H9 (cell line): ENCODE measurements at regions not wholly inside any gene's neighbourhood (a gene's known extent, or its start where the extent isn't known, plus 50 kb on each side); places are given as distances from the start of the nearest gene placed in this dataset.

Source experiments
- DNase-seq: peaks from one replicate; pipeline ENCODE4 v3.0.0-alpha.2; 2017
- H2AFZ ChIP-seq: one replicate; pipeline ENCODE4 v1.6.1; 2013; ENCODE audit warnings: mild to moderate bottlenecking, low read length, control low read depth, moderate library complexity
- H2AK5ac ChIP-seq: 2 replicates; pipeline ENCODE4 v1.6.1; 2013; ENCODE audit warnings: low read length, control low read depth, mixed read lengths; ENCODE audit not compliant: insufficient read length
- H2BK120ac ChIP-seq: one replicate; pipeline ENCODE4 v1.6.1; 2013; ENCODE audit warnings: low read depth, mild to moderate bottlenecking, low read length, control low read depth, inconsistent platforms; ENCODE audit not compliant: poor library complexity, severe bottlenecking
- H2BK12ac ChIP-seq: 2 replicates; pipeline ENCODE4 v1.6.1; 2013; ENCODE audit warnings: low read length, control low read depth, mixed read lengths, low read depth; ENCODE audit not compliant: insufficient read length
- H2BK15ac ChIP-seq: 2 replicates; pipeline ENCODE4 v1.6.1; 2013; ENCODE audit warnings: low read depth, low read length, control low read depth
- H2BK20ac ChIP-seq: one replicate; pipeline ENCODE4 v1.6.1; 2013; ENCODE audit warnings: low read depth, mild to moderate bottlenecking, low read length, control low read depth, inconsistent platforms; ENCODE audit not compliant: poor library complexity, severe bottlenecking
- H2BK5ac ChIP-seq: 2 replicates; pipeline ENCODE4 v1.6.1; 2013; ENCODE audit warnings: low read length, control low read depth, mixed read lengths; ENCODE audit not compliant: insufficient read length
- H3K14ac ChIP-seq: 2 replicates; pipeline ENCODE4 v1.6.1; 2013; ENCODE audit warnings: low read length, control low read depth; ENCODE audit not compliant: insufficient read depth
- H3K18ac ChIP-seq: 2 replicates; pipeline ENCODE4 v1.6.1; 2013; ENCODE audit warnings: low read depth, mild to moderate bottlenecking, mixed read lengths, low read length, control low read depth; ENCODE audit not compliant: insufficient read length
- H3K23ac ChIP-seq: 2 replicates; pipeline ENCODE4 v1.6.1; 2013; ENCODE audit warnings: low read length, control low read depth, mixed read lengths, low read depth; ENCODE audit not compliant: insufficient read length
- H3K23me2 ChIP-seq: 2 replicates; pipeline ENCODE4 v1.6.1; 2013; ENCODE audit warnings: low read depth, mild to moderate bottlenecking, mixed read lengths, low read length, control low read depth; ENCODE audit not compliant: insufficient read length, poor library complexity, severe bottlenecking
- H3K27ac ChIP-seq: 2 replicates; pipeline ENCODE4 v1.5.1; 2013; ENCODE audit warnings: low read length, control low read depth, mixed read lengths, low read depth; ENCODE audit not compliant: insufficient read length
- H3K27me3 ChIP-seq: 2 replicates; pipeline ENCODE4 v1.6.1; 2013; ENCODE audit warnings: low read length, control low read depth, inconsistent platforms; ENCODE audit not compliant: insufficient read depth
- H3K4ac ChIP-seq: 2 replicates; pipeline ENCODE4 v1.6.1; 2013; ENCODE audit warnings: low read depth, mild to moderate bottlenecking, control low read depth, inconsistent platforms, low read length, moderate library complexity
- H3K4me1 ChIP-seq: 2 replicates; pipeline ENCODE4 v1.6.1; 2013; ENCODE audit warnings: low read length, control low read depth, inconsistent platforms; ENCODE audit not compliant: insufficient read depth
- H3K4me2 ChIP-seq: 2 replicates; pipeline ENCODE4 v1.6.1; 2013; ENCODE audit warnings: low read length, control low read depth, mixed read lengths; ENCODE audit not compliant: insufficient read length, insufficient read depth
- H3K56ac ChIP-seq: 2 replicates; pipeline ENCODE4 v1.6.1; 2013; ENCODE audit warnings: low read depth, mild to moderate bottlenecking, mixed read lengths, low read length, control low read depth; ENCODE audit not compliant: insufficient read length
- H3K79me1 ChIP-seq: 2 replicates; pipeline ENCODE4 v1.6.1; 2013; ENCODE audit warnings: low read depth, mild to moderate bottlenecking, moderate library complexity, low read length, control low read depth, inconsistent platforms; ENCODE audit not compliant: insufficient read depth, poor library complexity, severe bottlenecking
- H3K79me2 ChIP-seq: 2 replicates; pipeline ENCODE4 v1.6.1; 2013; ENCODE audit warnings: low read length, control low read depth, inconsistent platforms; ENCODE audit not compliant: insufficient read depth
- H3K9ac ChIP-seq: 2 replicates; pipeline ENCODE4 v1.6.1; 2013; ENCODE audit warnings: low read length, control low read depth, mixed read lengths; ENCODE audit not compliant: insufficient read length; ENCODE audit errors: extremely low read depth
- H3K9me3 ChIP-seq: one replicate; pipeline ENCODE4 v1.6.1; 2013; ENCODE audit warnings: low read depth, low read length, inconsistent platforms; ENCODE audit not compliant: control insufficient read depth
- H3T11ph ChIP-seq: one replicate; pipeline ENCODE4 v1.6.1; 2013; ENCODE audit warnings: mild to moderate bottlenecking, low read length, control low read depth, inconsistent platforms
- H4K20me1 ChIP-seq: one replicate; pipeline ENCODE4 v1.6.1; 2013; ENCODE audit not compliant: control insufficient read depth, insufficient read length, insufficient read depth
- H4K5ac ChIP-seq: 2 replicates; pipeline ENCODE4 v1.6.1; 2013; ENCODE audit warnings: low read depth, mild to moderate bottlenecking, mixed read lengths, low read length, control low read depth; ENCODE audit not compliant: insufficient read length
- H4K8ac ChIP-seq: replicated peaks from 2 replicates; pipeline ENCODE4 v1.6.1; 2013; ENCODE audit warnings: low read length, control low read depth, mixed read lengths, low read depth; ENCODE audit not compliant: insufficient read length
- H4K91ac ChIP-seq: 2 replicates; pipeline ENCODE4 v1.6.1; 2013; ENCODE audit warnings: low read depth, mild to moderate bottlenecking, moderate library complexity, mixed read lengths, low read length, control low read depth; ENCODE audit not compliant: insufficient read length
- H3K27ac Mint-ChIP-seq, 3 experiments: 2 replicates in 2 of 3; 3 replicates in 1 of 3; pipeline ENCODE4 v1.8.0; 2020 to 2021; ENCODE audit warnings: mixed read lengths in 3 of 3, mild to moderate bottlenecking in 1 of 3, moderate library complexity in 1 of 3
- H3K27me3 Mint-ChIP-seq: 2 replicates; pipeline ENCODE4 v1.8.0; 2021; ENCODE audit warnings: low read depth, mild to moderate bottlenecking, moderate library complexity, mixed read lengths
- H3K36me3 Mint-ChIP-seq, 3 experiments: 2 replicates in 2 of 3; 3 replicates in 1 of 3; pipeline ENCODE4 v1.8.0; 2020 to 2021; ENCODE audit warnings: low read depth in 3 of 3, mixed read lengths in 3 of 3; ENCODE audit not compliant: insufficient read depth in 1 of 3
- H3K4me1 Mint-ChIP-seq, 2 experiments: 2 replicates each; pipeline ENCODE4 v1.8.0; 2020; ENCODE audit warnings: mixed read lengths in 2 of 2
- H3K4me3 Mint-ChIP-seq, 2 experiments: 2 replicates in 1 of 2; 3 replicates in 1 of 2; pipeline ENCODE4 v1.8.0; 2020 to 2021; ENCODE audit warnings: mild to moderate bottlenecking in 2 of 2, mixed read lengths in 2 of 2, moderate library complexity in 1 of 2
- H3K9me3 Mint-ChIP-seq, 2 experiments: 2 replicates in 1 of 2; 3 replicates in 1 of 2; pipeline ENCODE4 v1.8.0; 2020; ENCODE audit warnings: mild to moderate bottlenecking in 2 of 2, mixed read lengths in 2 of 2, moderate library complexity in 1 of 2
- WGBS: extraction: QIAGEN DNeasy Blood & Tissue Kit; methylation state at CpG from one replicate; pipeline ENCODE4 v1.1.7; 2013; ENCODE audit warnings: missing lambda C conversion rate, low lambda C conversion rate, mixed read lengths; ENCODE audit not compliant: insufficient read length; ENCODE audit errors: extremely low coverage; 5-methylcytosine and 5-hydroxymethylcytosine counted together
- TF ChIP-seq, protein P1 (sequence below): fragments of 200-600 bp; sonication (generic); conservative IDR thresholded peaks from 3 replicates; pipeline ENCODE4 v1.8.0; 2021; ENCODE audit warnings: antibody characterized with exemption, mild to moderate bottlenecking

DNA sequence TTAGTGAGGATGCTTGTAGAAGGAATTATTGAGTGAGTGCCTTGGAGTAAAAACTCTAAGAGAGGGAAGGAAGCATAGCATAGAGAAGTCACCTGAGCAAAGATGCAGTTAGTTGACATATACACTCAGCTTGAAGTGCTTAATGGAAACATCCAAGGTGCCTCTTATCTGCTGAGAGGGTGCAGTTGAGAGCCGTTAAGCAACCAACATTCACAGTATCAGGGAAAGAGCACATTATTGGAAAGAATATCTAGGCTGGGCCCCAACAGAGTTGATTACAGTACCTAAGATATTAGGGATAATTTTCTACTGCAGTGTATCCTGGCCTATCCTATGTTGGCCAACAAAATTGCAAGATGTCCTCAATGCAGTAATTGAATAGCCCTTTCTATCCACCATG lies 302.0 kb downstream of the ETV1 start:
- Histone ChIP-seq H2BK20ac (no peak overlapping the region), H4K91ac (no peak overlapping the region), H3K23me2 (no peaks in the 10 kb centered on the region), H3K79me2 (no peaks in the 10 kb centered on the region), H2BK120ac (no peak overlapping the region), H3K27ac (no peak overlapping the region), H4K20me1 (no peaks in the 10 kb centered on the region), H4K8ac (no peak overlapping the region), H2AK5ac (no peak overlapping the region), H3K4me2 (no peak overlapping the region), H3K23ac (no peak overlapping the region), H2BK12ac (no peak overlapping the region), H3K27me3 (no peaks in the 10 kb centered on the region), H3K9me3 (no peaks in the 10 kb centered on the region), H3K4ac (no peak overlapping the region), H2AFZ (no peak overlapping the region), H3K56ac (no peak overlapping the region), H3K79me1 (peaks cover 3% of the 10 kb centered on the region), H3T11ph (no peak overlapping the region), H4K5ac (no peak overlapping the region), H2BK15ac (no peak overlapping the region), H3K14ac (no peak overlapping the region), H3K18ac (no peak overlapping the region), H3K4me1 (no peaks in the 10 kb centered on the region), H3K9ac (no peak overlapping the region), H2BK5ac (no peak overlapping the region)
- Mint-ChIP-seq H3K4me3 (no peak overlapping the region), H3K36me3 (no peaks in the 10 kb centered on the region), H3K9me3 (no peaks in the 10 kb centered on the region), H3K4me1 (no peaks in the 10 kb centered on the region), H3K27ac (no peak overlapping the region), H3K27me3 (no peaks in the 10 kb centered on the region)
- DNase-seq: no peak
- WGBS: no CpG with 5 or more reads among the region's 1 CpG
- TF ChIP-seq, protein P1, sequence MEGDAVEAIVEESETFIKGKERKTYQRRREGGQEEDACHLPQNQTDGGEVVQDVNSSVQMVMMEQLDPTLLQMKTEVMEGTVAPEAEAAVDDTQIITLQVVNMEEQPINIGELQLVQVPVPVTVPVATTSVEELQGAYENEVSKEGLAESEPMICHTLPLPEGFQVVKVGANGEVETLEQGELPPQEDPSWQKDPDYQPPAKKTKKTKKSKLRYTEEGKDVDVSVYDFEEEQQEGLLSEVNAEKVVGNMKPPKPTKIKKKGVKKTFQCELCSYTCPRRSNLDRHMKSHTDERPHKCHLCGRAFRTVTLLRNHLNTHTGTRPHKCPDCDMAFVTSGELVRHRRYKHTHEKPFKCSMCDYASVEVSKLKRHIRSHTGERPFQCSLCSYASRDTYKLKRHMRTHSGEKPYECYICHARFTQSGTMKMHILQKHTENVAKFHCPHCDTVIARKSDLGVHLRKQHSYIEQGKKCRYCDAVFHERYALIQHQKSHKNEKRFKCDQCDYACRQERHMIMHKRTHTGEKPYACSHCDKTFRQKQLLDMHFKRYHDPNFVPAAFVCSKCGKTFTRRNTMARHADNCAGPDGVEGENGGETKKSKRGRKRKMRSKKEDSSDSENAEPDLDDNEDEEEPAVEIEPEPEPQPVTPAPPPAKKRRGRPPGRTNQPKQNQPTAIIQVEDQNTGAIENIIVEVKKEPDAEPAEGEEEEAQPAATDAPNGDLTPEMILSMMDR: no peak
